ENCODE measurements at regions not wholly inside any gene's neighbourhood (a gene's known extent, or its start where the extent isn't known, plus 50 kb on each side); places are given as distances from the start of the nearest gene placed in this dataset.

GRCh38 chr20:12358655-12359009, 440.9 kb downstream of the BTBD3 start:
- Histone ChIP-seq H3K4me2 (ENCODE audit: low read length) (no peak overlapping the region), H3K27me3 (ENCODE audit: low read length) (no peaks in the 10 kb centered on the region), H3K4me1 (ENCODE audit: insufficient read depth, low read length) (no peaks in the 10 kb centered on the region; the same call in 1 of the 2 replicates), H4K20me1 (ENCODE audit: low read length) (no peaks in the 10 kb centered on the region), H3K4me3 (ENCODE audit: low read length) (no peak overlapping the region), H3K27ac (ENCODE audit: low read length) (no peak overlapping the region), H3K9me3 (ENCODE audit: low read length) (no peaks in the 10 kb centered on the region), H3K79me2 (ENCODE audit: low read length) (no peaks in the 10 kb centered on the region), H3K9ac (ENCODE audit: low read length) (no peak overlapping the region), H3K36me3 (ENCODE audit: low read depth, low read length) (no peaks in the 10 kb centered on the region), H3K9me2 (replicated peaks; ENCODE audit: low read length) (no peaks in the 10 kb centered on the region), H2AFZ (ENCODE audit: low read length) (no peak overlapping the region), H3F3A (ENCODE audit: low read length, unreplicated experiment) (no peaks in the 10 kb centered on the region)
- POLR2A ChIA-PET (ENCODE audit: unreplicated experiment), result no interaction called here
- ATAC-seq (no peak), DNase-seq (peak; percentile 31)
- intact Hi-C loops (cut with micrococcal nuclease), result no loop called here
- TF ChIP-seq EZH2phosphoT487 (IDR thresholded peaks at IDR 0.05; ENCODE audit: borderline replicate concordance, low read length) (no peak), CTCF (conservative IDR thresholded peaks at IDR 0.05; ENCODE audit: low read depth, low read length) (peak; percentile 27)
- BruUV-seq (replicated peaks), result no TSS peak
- CTCF ChIA-PET, result no interaction called here

GRCh38 chr20:12371990-12372389, 454.3 kb downstream of the BTBD3 start:
- Histone ChIP-seq H3K36me3 (ENCODE audit: low read depth, low read length) (no peaks in the 10 kb centered on the region), H4K20me1 (ENCODE audit: low read length) (no peaks in the 10 kb centered on the region), H3K4me3 (ENCODE audit: low read length) (no peak overlapping the region), H3F3A (ENCODE audit: low read length, unreplicated experiment) (no peaks in the 10 kb centered on the region), H3K4me1 (ENCODE audit: insufficient read depth, low read length) (peaks cover 2% of the 10 kb centered on the region; the same call in 1 of the 2 replicates), H3K9me3 (ENCODE audit: low read length) (no peaks in the 10 kb centered on the region), H3K27me3 (ENCODE audit: low read length) (no peaks in the 10 kb centered on the region), H3K4me2 (ENCODE audit: low read length) (no peak overlapping the region), H3K27ac (ENCODE audit: low read length) (no peak overlapping the region), H2AFZ (ENCODE audit: low read length) (no peak overlapping the region), H3K9ac (ENCODE audit: low read length) (no peak overlapping the region), H3K79me2 (ENCODE audit: low read length) (no peaks in the 10 kb centered on the region), H3K9me2 (replicated peaks; ENCODE audit: low read length) (no peaks in the 10 kb centered on the region)
- no peak for TF ChIP-seq CTCF (conservative IDR thresholded peaks at IDR 0.05; ENCODE audit: low read depth, low read length)
- no peak for TF ChIP-seq EZH2phosphoT487 (IDR thresholded peaks at IDR 0.05; ENCODE audit: borderline replicate concordance, low read length)
- no peak for TF ChIP-seq EZH2 (IDR thresholded peaks at IDR 0.05; ENCODE audit: low read length, unreplicated experiment)
- intact Hi-C loops (cut with micrococcal nuclease), result no loop called here
- POLR2A ChIA-PET (ENCODE audit: unreplicated experiment), result no interaction called here
- no peak for DNase-seq
- BruUV-seq (replicated peaks), result no TSS peak
- no peak for ATAC-seq
- CTCF ChIA-PET, result no interaction called here

- Histone ChIP-seq H2AFZ (ENCODE audit: low read length) (no peak overlapping the region), H4K20me1 (ENCODE audit: low read length) (no peaks in the 10 kb centered on the region), H3K27me3 (ENCODE audit: low read length) (no peaks in the 10 kb centered on the region), H3K79me2 (ENCODE audit: low read length) (no peaks in the 10 kb centered on the region), H3K9ac (ENCODE audit: low read length) (no peak overlapping the region), H3K4me2 (ENCODE audit: low read length) (no peak overlapping the region), H3K9me3 (ENCODE audit: low read length) (no peaks in the 10 kb centered on the region), H3K36me3 (ENCODE audit: low read depth, low read length) (no peaks in the 10 kb centered on the region), H3K4me3 (ENCODE audit: low read length) (no peak overlapping the region), H3K9me2 (replicated peaks; ENCODE audit: low read length) (no peaks in the 10 kb centered on the region), H3F3A (ENCODE audit: low read length, unreplicated experiment) (no peaks in the 10 kb centered on the region), H3K4me1 (ENCODE audit: insufficient read depth, low read length) (peaks cover 7% of the 10 kb centered on the region), H3K27ac (ENCODE audit: low read length) (no peak overlapping the region)
- ChIA-PET POLR2A (ENCODE audit: unreplicated experiment) (no interaction called here), CTCF (no interaction called here)
- no TSS peak for BruUV-seq (replicated peaks)
- no peak for TF ChIP-seq EZH2phosphoT487 (IDR thresholded peaks at IDR 0.05; ENCODE audit: borderline replicate concordance, low read length)
- TF ChIP-seq CTCF (conservative IDR thresholded peaks at IDR 0.05; ENCODE audit: low read depth, low read length), result no peak
- no peak for TF ChIP-seq EZH2 (IDR thresholded peaks at IDR 0.05; ENCODE audit: low read length, unreplicated experiment)
- DNase-seq, result no peak
- no peak for ATAC-seq
- intact Hi-C loops (cut with micrococcal nuclease), result no loop called here
Observed at GRCh38 chr20:12372557-12372956, 454.9 kb downstream of the BTBD3 start.

Measured in PC-3 (cell line).